Embryonic facial prominence (tissue), 1 donor: ENCODE measurements at regions not wholly inside any gene's neighbourhood (a gene's known extent, or its start where the extent isn't known, plus 50 kb on each side); places are given as distances from the start of the nearest gene placed in this dataset.

Experiments used
- DNase-seq: peaks from one replicate; pipeline ENCODE4 v3.0.0-alpha.2; 2016; ENCODE audit errors: extremely low spot score

GRCh38 chr4:75110061-75110460 lies 177.1 kb downstream of the PARM1 start:
- DNase-seq: no peak

- DNase-seq: no peak
These were observed 175.1 kb downstream of the PARM1 start for GRCh38 chr4:75107755-75108612.

GRCh38 chr4:75102787-75103085 lies 169.8 kb downstream of the PARM1 start:
- no peak for DNase-seq

GRCh38 chr4:75101906-75102786 lies 169.2 kb downstream of the PARM1 start:
- DNase-seq: no peak
